Fibroblast of the aortic adventitia (primary cell): ENCODE measurements at regions not wholly inside any gene's neighbourhood (a gene's known extent, or its start where the extent isn't known, plus 50 kb on each side); places are given as distances from the start of the nearest gene placed in this dataset.

ENCODE experiments used
- DNase-seq: peaks from one replicate; pipeline ENCODE4 v3.0.0-alpha.2; 2010; ENCODE audit warnings: low read depth
- H3K4me3 ChIP-seq: 2 replicates; pipeline ENCODE4 v1.5.1; 2011; ENCODE audit warnings: low read depth, mild to moderate bottlenecking, control low read depth, low read length, moderate library complexity
- TF ChIP-seq, protein P1 (sequence below): IDR thresholded peaks from 2 replicates; pipeline ENCODE4 v1.5.1; 2011; ENCODE audit warnings: mild to moderate bottlenecking, low read length, control low read depth, inconsistent platforms; ENCODE audit not compliant: insufficient read depth

DNA sequence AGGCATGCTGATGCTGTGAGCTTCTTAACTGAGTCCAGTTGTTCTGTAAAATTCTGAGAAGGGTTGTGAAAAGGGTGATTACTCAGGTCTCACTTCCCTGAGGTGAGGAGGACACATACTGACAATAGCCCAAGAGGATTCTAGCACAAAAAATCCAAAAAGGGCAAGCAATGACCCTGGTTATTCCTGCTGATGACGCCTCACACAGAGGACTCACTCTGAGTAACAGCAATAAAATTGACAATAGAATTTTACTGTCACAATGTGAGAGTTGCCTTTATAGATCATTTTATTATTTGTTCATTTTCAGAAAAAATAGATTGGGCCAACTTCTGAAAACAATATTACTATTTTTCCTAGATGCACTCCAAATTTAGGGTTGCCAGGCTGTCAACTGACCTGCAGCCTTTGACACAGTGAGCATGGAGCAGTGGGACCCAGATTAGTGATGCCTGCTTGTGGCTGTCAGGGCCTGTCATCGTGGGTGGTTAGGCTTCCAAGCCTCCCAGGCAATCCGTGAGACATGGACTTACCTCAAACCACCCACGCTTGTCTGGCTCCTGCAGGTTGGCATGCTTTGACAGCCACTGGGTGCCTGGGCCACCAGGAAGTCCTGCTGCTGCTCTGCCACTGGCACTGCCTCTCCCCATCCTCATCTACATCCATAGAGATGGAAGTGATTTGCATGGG lies 396.0 kb upstream of the THBS1 start:
- TF ChIP-seq, protein P1, sequence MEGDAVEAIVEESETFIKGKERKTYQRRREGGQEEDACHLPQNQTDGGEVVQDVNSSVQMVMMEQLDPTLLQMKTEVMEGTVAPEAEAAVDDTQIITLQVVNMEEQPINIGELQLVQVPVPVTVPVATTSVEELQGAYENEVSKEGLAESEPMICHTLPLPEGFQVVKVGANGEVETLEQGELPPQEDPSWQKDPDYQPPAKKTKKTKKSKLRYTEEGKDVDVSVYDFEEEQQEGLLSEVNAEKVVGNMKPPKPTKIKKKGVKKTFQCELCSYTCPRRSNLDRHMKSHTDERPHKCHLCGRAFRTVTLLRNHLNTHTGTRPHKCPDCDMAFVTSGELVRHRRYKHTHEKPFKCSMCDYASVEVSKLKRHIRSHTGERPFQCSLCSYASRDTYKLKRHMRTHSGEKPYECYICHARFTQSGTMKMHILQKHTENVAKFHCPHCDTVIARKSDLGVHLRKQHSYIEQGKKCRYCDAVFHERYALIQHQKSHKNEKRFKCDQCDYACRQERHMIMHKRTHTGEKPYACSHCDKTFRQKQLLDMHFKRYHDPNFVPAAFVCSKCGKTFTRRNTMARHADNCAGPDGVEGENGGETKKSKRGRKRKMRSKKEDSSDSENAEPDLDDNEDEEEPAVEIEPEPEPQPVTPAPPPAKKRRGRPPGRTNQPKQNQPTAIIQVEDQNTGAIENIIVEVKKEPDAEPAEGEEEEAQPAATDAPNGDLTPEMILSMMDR = no peak
- no peak overlapping the region for H3K4me3 ChIP-seq
- DNase-seq = no peak

DNA sequence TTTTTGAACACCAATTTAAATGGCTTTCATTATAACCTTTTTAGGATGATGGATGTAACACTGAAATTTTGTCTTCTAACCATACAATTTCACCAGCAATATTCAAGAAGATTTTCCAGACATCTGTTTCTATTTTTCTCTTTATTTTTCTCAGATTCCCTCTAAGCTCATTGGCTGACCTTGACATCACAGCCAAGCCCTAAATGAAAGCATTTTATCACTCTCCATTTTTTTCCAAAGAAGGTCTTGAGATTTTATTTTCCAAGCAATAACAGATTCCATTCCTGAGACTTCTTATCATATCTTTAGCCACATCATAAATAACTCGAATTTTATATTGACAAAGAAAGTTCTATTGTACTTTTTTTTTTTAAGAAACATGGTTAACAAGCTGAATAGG lies 392.6 kb upstream of the THBS1 start:
- peak; percentile 51 for DNase-seq
- TF ChIP-seq, protein P1 = no peak
- no peak overlapping the region for H3K4me3 ChIP-seq

DNA sequence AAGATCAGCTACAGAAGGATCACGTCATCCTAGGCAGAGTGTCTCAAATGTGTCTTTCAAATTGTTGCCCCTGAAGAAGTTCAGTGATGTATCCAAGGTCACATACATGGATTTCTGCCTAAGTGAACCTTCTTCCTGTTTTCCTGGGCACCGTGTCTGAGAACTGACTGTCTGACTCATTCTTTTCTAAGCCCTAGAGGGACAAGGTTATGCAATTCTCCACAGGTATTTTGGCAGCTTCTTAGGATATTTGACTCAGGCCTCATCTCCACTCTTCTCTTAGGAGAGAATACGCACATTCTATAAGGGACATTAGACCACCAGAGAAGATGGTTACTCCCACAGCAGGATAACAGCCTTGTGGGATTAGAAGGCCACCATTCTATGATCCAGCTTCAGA lies 391.9 kb upstream of the THBS1 start:
- peak; percentile 88 for DNase-seq
- TF ChIP-seq, protein P1 = no peak

DNA sequence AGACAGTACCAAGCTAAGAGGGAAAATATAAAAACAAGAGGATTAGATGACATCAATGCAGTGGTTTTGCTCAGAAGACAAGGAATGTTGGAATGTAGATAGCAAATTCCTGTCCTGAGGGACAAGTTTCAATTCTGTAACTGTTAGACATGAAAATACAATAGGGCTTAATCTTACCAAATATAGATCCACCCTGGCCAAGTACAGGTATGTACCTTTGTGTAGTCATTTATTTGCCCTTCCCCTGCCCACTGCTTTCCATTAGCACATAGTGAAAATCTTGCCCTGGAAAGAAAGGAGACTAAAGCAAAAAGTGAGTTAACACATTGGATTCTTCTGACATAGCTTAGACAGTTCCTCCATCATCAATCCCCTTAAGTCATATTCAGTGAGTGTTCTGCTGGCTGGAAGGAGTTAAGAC lies 389.0 kb upstream of the THBS1 start:
- no peak overlapping the region for H3K4me3 ChIP-seq
- peak; percentile 59 for DNase-seq
- TF ChIP-seq, protein P1 = no peak

More for the DNA sequence above, 391.9 kb upstream of the THBS1 start:
- H3K4me3 ChIP-seq = no peak overlapping the region

DNA sequence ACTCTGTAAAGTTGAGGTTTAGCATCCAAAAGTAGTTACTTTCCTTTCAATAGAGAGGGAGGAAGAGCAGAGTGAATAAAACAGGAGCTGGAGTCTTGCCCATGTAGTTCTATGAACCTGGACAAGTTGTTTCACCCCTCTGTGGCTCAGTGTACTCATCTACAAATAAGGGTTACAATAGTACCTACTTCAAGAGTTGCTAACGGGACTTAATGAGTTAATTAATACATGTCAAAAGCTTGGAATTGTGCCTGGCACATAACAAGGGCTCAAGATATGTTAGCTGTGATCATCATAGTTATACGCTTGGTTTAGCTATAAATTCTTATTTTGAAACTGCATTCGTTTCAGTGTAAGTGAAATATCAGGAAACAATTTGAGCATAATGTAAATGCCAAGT lies 388.5 kb upstream of the THBS1 start:
- TF ChIP-seq, protein P1 = no peak
- DNase-seq = no peak
- H3K4me3 ChIP-seq = no peak overlapping the region

DNA sequence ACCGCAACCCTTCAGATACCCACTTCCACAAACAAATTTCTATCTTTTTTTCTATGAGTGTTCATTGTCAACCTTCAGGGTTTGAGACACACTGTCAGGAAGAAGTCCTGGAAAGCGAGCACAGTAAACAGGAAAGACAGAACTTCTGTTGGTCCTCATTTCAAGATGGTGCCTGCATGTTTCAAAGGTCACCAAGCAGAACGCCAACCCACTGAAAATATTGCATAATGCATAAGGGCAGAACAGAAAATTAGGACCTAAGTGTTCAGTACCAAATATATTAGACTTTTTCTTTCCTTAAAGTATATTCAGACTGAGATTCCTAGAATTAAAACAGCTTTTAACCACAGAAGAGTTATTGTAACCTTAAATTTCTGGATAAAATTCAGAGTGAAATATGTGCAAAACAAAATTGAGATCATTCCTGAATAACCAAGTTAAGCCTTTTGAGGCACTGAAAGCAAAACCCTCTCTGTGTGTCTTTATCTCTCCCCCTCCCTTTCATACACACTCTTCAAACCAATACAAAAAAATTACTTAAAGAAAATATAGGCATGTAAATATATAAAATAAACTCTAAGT lies 387.8 kb upstream of the THBS1 start:
- H3K4me3 ChIP-seq = no peak overlapping the region
- TF ChIP-seq, protein P1 = no peak
- DNase-seq = no peak
